ENCODE measurements at regions not wholly inside any gene's neighbourhood (a gene's known extent, or its start where the extent isn't known, plus 50 kb on each side); places are given as distances from the start of the nearest gene placed in this dataset.
"Not testable (repeated sequence)": the region's sequence is repeated elsewhere in the genome, so short reads cannot be mapped to it uniquely, and the experiment has no call there.

DNA sequence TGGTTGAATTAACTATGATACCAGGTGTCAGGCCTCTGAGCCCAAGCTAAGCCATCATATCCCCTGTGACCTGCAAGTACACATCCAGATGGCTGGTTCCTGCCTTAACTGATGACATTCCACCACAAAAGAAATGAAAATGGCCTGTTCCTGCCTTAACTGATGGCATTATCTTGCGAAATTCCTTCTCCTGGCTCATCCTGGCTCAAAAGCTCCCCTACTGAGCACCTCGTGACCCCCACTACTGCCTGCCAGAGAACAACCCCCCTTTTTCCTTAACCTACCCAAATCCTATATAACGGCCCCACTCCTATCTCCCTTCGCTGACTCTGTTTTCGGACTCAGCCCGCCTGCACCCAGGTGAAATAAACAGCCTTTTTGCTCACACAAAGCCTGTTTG lies 1671.4 kb downstream of the C4orf33 start:
- DNase-seq (ENCODE audit: low spot score), result not testable (repeated sequence)

DNA sequence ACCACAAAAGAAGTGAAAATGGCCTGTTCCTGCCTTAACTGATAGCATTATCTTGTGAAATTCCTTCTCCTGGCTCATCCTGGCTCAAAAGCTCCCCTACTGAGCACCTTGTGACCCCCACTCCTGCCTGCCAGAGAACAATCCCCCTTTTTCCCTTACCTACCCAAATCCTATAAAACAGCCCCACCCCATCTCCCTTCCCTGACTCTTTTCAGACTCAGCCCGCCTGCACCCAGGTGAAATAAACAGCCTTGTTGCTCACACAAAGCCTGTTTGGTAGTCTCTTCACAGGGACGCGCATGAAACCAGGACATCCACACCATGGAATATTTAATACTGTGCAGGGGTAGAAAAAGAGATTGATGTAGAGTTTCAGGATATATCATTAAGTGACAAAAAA lies 1677.0 kb downstream of the C4orf33 start:
- not testable (repeated sequence) for DNase-seq (ENCODE audit: low spot score)

DNA sequence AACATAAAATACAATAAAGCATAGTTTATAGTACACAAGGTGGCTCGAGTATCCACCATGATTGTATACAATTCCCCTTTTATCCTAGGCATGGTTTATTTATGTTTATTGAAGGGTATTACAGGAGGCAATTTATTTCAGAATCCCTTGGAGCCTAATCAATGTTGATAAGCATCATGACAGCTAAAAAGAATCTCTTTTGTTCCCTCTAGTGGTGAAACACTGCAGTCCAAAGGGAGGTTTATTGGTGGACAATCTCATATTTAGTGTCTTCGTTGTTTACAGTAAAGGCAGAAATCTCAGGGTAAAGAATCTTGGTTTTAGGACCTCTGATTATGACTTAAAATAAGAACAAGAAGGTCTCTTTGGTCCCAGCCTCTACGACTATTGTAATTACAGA lies 1712.5 kb downstream of the C4orf33 start:
- DNase-seq (ENCODE audit: low spot score), result peak; percentile 13

DNA sequence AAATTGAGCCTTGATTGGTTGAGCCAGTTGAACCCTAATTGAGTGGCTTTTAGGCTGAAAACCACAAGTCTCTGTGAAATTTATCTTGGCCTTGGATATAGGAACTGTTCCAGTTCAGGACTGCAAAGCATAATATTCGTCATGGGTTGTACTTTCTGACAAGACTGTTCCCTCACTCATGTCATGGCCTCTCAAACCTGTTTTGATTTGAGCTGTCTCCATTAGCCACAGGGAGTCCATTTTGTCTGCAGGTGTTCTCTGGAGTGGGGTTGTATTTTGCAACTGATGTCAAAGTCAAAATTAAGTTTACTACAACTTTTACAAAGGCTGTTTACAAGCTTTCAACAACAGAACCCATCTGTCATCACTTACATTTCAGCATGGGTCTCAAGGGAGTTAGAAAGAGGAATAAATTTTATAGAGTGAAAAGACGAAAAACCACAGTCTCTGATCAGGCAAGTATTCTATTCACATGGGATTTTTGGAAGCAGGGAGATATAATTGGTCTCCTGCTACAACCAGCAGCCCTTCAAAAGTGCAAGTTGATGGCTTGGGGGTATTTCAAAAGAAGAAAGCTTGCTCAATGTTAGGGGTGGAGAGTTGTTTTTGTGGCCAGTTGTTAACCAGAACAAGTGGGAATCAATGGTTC lies 1716.3 kb downstream of the C4orf33 start:
- no peak for DNase-seq (ENCODE audit: low spot score)

DNA sequence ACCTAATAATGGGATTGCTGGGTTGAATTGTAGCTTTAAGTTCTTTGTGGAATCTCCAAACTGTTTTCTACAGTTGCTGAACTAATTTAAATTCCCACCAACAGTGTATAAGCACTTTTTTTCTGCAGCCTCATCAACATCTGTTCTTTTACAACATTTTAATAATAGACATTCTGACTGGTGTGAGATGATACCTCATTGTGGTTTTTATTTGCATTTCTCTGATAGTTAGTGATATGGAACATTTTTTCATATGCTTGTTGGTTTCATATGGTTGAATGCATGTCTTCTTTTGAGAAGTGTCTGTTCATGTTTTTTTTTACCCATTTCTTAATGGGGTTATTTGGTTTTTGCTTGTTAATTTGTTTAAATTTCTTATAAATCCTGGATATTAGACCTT lies 1718.9 kb downstream of the C4orf33 start:
- DNase-seq (ENCODE audit: low spot score), result no peak

DNA sequence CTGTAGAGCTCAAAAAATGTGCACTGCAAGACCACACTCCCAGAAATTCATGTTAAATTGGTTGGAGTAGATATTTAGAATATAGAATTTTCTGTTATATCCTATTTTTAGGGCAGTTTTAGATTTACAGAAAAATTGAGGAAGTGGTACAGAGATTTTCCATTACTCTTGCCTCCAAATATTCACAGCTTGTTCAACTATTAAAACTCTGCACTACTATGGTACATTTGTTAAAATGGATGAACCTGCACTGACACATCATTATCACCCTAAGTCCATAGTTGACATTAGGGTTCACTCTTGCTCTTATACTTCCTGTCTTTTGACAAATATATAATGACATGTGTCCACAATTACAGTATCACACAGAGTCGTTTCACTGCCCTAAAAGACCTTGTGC lies 1724.5 kb downstream of the C4orf33 start:
- no peak for DNase-seq (ENCODE audit: low spot score)

DNA sequence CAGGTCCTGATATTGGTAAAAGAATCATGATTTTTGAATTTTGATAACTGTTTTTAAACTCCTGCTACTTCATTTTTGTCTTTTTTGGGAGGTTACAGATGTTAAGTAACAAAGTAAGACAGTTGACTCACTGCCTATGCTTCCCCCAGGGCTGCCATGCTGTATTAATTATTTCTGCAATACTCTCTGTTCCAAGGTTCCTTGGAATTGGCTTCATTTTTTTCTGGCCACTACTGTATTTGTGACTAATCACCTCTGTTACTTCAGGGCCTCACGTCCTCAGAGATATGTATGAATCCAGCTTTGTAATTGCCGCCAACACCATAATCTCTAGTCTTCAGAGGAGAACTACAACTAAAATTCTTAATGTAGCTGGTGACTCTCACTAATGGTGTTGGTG lies 1729.3 kb downstream of the C4orf33 start:
- no peak for DNase-seq (ENCODE audit: low spot score)

DNA sequence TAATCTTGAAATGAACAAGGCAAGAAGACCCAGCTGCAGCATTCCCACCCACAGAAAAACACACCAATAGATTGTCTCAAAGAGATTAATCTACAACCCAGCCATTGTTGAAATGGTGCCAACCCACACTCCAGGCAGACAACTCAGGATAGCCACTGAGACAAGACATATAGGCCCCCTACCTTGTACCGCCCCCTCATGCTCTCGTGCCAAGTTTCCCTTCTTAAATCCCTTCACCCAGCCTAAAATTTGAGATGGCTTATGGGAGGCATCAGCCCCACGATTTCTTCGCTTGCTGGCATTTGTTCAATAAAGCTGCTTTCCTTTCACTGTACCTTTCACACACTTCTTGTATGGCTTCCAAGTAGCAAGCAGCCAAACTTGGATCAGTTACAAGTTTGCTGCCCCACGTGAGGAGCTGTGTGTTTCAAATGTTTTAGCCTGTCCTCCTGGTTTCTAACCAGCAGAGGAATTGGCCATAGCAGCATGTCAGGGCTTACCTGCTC lies 1754.1 kb downstream of the C4orf33 start:
- peak; percentile 52 for DNase-seq (ENCODE audit: low spot score)

DNA sequence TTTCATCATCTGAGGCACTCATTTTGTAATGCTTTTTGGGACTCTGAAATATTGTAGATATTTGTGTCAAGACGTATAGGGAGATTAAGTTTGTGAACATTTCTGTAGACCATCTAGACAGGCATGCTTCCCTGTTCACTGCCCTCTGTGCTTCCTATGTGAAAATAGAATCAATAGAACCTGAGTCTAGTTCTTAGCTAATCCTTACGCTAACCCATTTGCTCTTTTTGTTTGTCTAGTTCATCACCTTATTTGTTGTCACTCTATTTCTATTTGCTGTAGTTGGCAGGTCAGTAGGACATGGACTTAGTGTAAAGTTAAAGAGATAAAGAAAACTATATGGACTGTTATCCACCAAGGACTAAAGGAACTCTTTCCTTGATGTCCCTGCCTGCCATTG lies 1755.2 kb downstream of the C4orf33 start:
- DNase-seq (ENCODE audit: low spot score), result no peak

DNA sequence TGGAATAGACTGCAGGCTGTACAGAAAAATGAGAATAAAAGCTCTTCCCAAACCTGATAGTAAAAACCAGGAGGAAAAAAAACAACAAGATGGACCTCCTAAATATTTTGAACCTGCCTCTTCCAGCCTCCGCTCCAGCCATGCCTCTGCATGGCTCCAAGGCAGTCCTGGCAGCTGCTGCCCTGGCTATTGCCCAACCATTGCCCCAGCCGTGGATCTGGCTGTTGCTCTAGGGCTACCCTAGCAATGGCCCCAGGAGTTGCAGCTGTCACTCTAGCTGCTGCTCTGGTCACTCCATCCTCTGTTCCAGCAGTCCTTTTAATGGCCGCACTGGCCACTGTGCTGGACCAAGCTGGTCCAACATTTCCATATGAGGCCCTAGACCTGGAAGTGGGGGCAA lies 1756.0 kb downstream of the C4orf33 start:
- no peak for DNase-seq (ENCODE audit: low spot score)

DNA sequence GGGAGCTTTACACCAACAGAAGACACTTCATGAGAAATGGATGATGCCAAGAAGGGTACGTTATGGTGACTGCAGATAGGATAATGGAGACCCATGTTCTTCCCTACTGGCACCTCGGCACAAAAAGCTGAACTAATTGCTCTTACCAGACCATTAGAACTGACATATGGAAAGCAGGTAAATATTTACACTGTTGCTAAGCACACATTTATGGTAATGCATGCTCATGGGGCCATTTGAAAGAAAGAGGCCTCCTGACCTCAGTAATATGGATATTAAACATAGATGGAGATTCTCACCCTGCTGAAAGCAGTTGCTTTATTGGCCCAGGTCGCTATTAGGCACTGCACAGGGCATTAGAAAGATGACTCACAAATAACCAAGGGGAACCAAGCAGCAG lies 1759.6 kb downstream of the C4orf33 start:
- no peak for DNase-seq (ENCODE audit: low spot score)

DNA sequence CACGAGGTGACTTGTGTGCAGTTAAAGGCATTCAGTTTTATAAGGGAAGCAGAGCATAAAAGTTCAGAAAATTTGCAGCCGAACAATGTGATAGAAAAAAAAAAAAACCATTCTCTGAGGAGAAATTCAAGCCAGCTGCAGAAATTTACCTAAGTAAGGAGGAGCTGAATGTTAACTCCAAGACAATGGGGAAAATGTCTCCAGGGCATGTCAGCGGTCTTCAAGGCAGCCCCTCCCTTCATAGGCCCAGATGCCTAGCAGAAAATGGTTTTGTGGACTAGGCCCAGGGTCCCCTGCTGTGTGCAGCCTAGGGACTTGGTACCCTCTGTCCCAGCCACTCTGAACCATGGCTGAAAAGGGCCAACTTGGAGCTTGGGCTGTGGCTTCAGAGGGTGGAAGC lies 1764.0 kb downstream of the C4orf33 start:
- DNase-seq (ENCODE audit: low spot score), result no peak

DNA sequence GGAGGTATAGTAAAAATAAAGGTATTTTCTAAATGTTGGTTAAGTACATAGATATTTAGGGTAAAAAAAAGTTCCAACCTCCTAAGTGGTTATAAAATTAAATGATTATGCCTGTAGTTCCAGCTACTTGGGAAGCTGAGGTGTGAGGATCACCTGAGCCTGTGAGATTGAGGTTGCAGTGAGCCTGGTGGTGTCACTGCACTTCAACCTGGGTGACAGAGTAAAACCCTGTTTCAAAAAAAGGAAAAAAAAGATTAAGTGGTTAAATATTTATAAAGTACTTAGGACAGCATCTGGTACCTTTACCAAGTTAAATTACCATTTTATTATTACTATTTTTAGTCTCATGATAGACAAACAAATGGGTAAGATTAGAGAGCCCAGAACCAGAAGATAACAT lies 1801.0 kb downstream of the C4orf33 start:
- no peak for DNase-seq (ENCODE audit: low spot score)

DNA sequence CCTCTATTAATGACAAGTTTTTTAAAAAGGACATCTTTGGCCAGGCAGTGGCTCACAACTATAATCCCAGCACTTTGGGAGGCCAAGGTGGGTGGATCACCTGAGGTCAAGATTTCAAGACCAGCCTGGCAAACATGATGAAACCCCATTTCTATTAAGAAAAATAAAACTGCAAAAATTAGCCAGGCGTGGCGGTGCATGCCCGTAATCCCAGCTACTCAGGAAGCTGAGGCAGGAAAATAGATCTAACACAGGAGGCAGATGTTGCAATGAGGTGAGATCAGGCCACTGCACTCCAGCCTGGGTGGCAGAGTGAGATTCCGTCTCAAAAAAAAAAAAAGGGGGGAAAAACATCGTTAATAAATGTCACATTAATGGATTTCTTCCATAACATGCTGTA lies 1805.4 kb downstream of the C4orf33 start:
- no peak for DNase-seq (ENCODE audit: low spot score)

DNA sequence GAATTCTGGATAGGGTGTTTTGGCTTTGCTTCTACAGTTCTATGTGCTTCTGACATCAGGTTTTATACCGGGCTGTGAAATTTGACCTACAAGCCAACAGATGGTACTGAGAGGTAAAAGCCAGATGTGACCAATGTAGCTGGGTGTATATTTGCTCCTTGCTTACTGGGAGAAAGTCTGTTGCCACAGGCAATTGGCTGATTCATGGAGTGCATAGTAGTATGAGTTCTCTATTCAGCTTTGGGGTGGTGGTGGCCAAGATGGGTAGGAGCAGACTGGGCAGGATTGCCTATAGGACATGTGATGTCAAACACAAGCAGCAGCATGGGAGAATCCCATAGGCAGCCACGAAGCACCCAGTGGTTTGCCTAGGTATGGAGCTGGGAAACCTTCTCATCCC lies 1827.0 kb downstream of the C4orf33 start:
- DNase-seq (ENCODE audit: low spot score), result no peak

DNA sequence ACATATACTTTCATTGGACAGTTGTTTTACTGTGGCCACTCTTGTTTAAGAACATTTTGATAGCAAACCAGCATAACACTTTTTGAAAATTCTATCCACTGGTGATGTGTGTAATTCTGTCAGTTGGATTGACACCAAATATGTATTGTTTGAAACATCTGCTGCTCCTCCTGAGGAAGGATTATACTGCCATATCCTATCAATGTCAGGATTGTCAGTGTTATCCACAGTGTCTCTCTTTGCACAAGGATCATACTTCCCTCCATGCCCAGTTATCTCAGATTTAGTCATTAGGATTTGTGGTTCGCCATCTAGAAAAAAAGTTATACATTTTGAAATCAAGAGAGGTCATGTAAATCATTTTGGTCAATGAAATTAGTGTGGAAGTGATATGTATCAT lies 1859.6 kb downstream of the C4orf33 start:
- DNase-seq (ENCODE audit: low spot score), result no peak

DNA sequence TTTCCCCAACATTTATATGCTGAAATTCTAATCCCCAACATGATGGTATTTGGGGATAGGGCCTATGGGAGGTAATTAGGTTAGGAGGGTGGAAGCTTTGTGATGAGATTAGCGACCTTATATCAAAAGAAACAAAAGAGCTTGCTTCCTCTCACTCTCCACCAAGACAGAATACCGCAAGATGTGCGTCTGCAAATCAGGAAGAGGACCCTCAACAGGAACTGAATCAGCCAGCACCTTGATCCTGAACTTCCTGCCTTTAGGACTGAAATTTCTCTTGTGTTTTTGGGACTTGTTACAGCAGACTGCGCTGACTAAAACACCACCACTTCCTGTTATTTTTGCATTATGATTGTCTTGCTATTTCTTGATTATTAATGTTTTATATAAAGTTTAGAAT lies 1889.4 kb downstream of the C4orf33 start:
- no peak for DNase-seq (ENCODE audit: low spot score)

DNA sequence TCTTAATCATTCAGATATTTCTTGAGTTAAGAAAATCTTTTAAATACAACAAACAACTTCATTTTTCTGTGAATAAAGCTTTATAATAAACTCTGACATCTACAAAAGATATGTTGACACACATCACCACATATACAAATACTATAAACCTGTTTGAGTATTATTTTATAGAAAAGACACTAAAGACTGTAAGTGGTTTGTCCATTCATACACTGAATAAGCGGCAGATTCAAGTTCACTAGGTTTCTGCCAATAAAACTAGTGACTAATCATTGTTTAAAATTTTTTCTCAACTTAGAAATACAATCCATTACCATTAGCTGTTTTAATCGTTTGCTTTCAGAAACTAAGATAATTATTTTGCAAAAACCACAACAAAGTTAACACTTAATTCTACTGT lies 1900.0 kb downstream of the C4orf33 start:
- no peak for DNase-seq (ENCODE audit: low spot score)

DNA sequence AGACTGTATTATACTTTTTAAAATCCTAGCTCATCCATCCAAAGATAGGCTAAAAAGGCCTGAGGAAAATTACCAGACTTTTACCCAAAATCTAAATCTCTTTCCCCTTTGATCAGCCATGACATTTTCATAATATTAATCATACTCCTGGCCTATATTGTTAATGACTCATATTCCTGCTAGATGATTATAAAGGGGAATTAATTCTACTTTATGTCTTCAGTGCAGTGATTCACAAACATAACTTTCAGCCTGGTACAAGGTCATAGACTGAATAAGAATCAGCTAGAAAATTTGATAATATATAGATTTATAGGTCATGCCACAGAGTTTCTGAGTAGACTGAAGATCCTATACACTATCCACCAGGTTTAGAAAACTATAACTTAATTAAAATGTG lies 1905.4 kb downstream of the C4orf33 start:
- no peak for DNase-seq (ENCODE audit: low spot score)

DNA sequence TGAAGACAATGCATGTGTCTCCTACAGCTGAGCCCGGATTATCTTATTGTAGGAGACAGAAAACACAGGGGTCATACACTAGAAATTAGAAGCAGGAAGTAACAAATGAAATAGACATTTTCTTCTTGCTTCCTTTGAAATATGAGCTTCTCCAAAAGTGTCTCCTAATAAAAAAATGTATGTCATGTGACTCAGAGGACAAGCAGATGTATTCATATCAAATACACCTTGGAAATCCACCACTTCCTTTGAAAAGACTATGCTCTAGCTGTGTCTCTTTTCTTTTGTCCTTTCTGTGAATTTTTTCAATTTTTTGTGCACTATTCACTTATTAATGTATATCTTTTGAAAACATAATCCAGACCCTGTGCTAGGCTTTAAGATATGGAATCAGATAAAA lies 1906.2 kb downstream of the C4orf33 start:
- no peak for DNase-seq (ENCODE audit: low spot score)

DNA sequence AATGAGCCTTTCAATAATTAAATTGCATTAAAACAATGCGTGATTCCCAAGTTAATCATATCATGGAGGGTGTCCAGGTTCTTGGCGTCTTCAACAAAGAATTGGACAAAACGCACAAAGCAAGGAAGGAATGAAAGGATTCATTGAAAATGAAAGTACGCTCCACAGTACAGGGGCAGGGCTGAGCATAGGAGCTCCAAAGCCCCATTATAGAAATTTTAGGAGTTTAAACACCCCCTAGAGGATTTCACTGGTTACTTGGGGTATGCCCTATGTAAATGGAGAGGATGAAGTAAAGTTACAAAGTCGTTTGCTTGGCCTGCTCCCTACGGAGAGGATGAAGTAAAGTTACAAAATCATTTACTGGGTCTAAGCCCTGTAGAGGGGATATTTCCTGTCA lies 1910.4 kb downstream of the C4orf33 start:
- DNase-seq (ENCODE audit: low spot score), result no peak

DNA sequence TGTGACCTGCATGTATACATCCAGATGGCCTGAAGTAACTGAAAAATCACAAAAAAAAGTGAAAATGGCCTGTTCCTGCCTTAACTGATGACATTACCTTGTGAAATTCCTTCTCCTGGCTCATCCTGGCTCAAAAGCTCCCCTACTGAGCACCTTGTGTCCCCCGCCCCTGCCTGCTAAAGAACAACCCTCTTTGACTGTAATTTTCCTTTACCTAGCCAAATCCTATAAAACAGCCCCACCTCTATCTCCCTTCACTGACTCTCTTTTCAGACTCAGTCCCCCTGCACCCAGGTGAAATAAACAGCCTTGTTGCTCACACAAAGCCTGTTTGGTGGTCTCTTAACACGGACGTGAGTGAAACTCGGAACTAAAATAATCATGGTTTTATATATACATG lies 1916.0 kb downstream of the C4orf33 start:
- DNase-seq (ENCODE audit: low spot score), result not testable (repeated sequence)

DNA sequence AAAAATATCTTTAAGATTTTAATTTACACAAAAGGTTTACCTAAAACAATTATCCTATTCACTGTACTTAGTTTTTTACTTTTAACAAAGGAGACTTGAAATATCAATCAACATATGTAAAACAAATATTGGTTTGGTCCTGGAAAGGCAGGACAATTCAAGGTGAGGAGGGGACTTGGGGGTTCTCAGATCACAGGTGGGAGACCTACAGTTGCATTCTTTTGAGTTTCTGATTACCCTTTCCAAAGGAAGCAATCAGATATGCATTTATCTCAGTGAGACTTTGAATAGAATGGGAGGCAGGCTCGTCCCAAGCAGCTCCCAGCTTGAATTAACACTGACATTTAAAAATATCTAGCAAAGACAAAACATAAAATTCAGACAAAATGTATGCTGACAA lies 1917.3 kb downstream of the C4orf33 start:
- DNase-seq (ENCODE audit: low spot score), result no peak

DNA sequence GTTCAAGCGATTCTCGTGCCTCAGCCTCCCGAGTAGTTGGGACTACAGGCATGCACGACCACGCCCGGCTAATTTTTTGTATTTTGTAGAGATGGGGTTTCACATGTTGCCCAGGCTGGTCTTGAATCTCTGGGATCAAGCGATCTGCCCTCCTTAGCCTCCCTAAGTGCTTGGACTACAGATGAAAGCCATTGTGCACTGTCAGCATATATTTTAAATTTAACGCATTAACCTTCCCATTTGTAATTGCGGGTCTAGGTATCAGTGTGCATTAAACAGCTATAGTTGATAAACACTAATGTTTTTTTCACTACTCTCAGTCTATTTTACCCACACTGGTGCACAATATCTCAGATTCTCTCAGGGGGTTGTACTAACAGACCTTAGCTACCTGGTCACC lies 1930.8 kb downstream of the C4orf33 start:
- DNase-seq (ENCODE audit: low spot score), result no peak
